DOHH2 (cell line): ENCODE measurements at regions not wholly inside any gene's neighbourhood (a gene's known extent, or its start where the extent isn't known, plus 50 kb on each side); places are given as distances from the start of the nearest gene placed in this dataset.

ENCODE experiments used
- H3F3A ChIP-seq: fragments of 200-600 bp; sonication (generic), shearing (Covaris generic); 2 replicates; pipeline ENCODE4 v1.6.0; 2016; ENCODE audit warnings: antibody characterized with exemption, mild to moderate bottlenecking; ENCODE audit not compliant: control insufficient read depth, insufficient read depth
- H3K27ac ChIP-seq: fragments of 200-600 bp; sonication (generic); 2 replicates; pipeline ENCODE4 v1.5.1; 2014; ENCODE audit warnings: low read depth, mild to moderate bottlenecking, low read length, moderate library complexity
- H3K27me3 ChIP-seq: fragments of 200-600 bp; sonication (generic); 2 replicates; pipeline ENCODE4 v1.6.1; 2014; ENCODE audit warnings: mild to moderate bottlenecking, low read length, mixed read lengths; ENCODE audit not compliant: control insufficient read depth
- H3K36me3 ChIP-seq: fragments of 200-600 bp; sonication (generic); 2 replicates; pipeline ENCODE4 v1.6.1; 2014; ENCODE audit warnings: mild to moderate bottlenecking, low read length, moderate library complexity, mixed read lengths; ENCODE audit not compliant: control insufficient read depth
- H3K4me1 ChIP-seq: fragments of 200-600 bp; sonication (generic); 2 replicates; pipeline ENCODE4 v1.6.1; 2014; ENCODE audit warnings: mild to moderate bottlenecking, low read length, mixed read lengths; ENCODE audit not compliant: control insufficient read depth
- H3K4me2 ChIP-seq: fragments of 200-600 bp; sonication (generic); 2 replicates; pipeline ENCODE4 v1.6.0; 2014; ENCODE audit warnings: mild to moderate bottlenecking, low read length, moderate library complexity
- H3K4me3 ChIP-seq: fragments of 200-600 bp; sonication (generic); 2 replicates; pipeline ENCODE4 v1.5.1; 2014; ENCODE audit warnings: mild to moderate bottlenecking, low read length, mixed read lengths
- H3K79me2 ChIP-seq: fragments of 200-600 bp; sonication (generic); 2 replicates; pipeline ENCODE4 v1.6.1; 2014; ENCODE audit warnings: mild to moderate bottlenecking, low read length, mixed read lengths; ENCODE audit not compliant: control insufficient read depth
- H3K9me2 ChIP-seq: fragments of 200-600 bp; sonication (generic); replicated peaks from 2 replicates; pipeline ENCODE4 v1.6.1; 2014; ENCODE audit warnings: mild to moderate bottlenecking, low read length, mixed read lengths; ENCODE audit not compliant: control insufficient read depth
- H3K9me3 ChIP-seq: fragments of 200-600 bp; sonication (generic); 2 replicates; pipeline ENCODE4 v1.6.1; 2014; ENCODE audit warnings: antibody characterized with exemption, low read length, mixed read lengths; ENCODE audit not compliant: control insufficient read depth, insufficient read depth
- H4K20me1 ChIP-seq: fragments of 200-600 bp; sonication (generic); 2 replicates; pipeline ENCODE4 v1.6.0; 2014; ENCODE audit warnings: low read depth, mild to moderate bottlenecking, antibody characterized with exemption, low read length, moderate library complexity; ENCODE audit not compliant: control insufficient read depth, insufficient read depth
- CTCF ChIP-seq: fragments of 200-600 bp; sonication (generic); IDR thresholded peaks from one replicate; pipeline ENCODE4 v1.5.1; 2014; ENCODE audit warnings: antibody characterized with exemption, mild to moderate bottlenecking, low read depth, low read length; ENCODE audit not compliant: poor library complexity, severe bottlenecking
- EZH2phosphoT487 ChIP-seq: fragments of 200-600 bp; sonication (generic); IDR thresholded peaks from 2 replicates; pipeline ENCODE4 v1.6.1; 2017; ENCODE audit warnings: borderline replicate concordance, mild to moderate bottlenecking, antibody characterized with exemption, low read length, moderate library complexity, mixed read lengths

GRCh38 chr4:10212901-10213300 is 96.3 kb upstream of the WDR1 start:
- H3K27ac ChIP-seq = no peak overlapping the region
- H3F3A ChIP-seq = no peaks in the 10 kb centered on the region
- H3K4me1 ChIP-seq = no peaks in the 10 kb centered on the region
- H3K27me3 ChIP-seq = no peaks in the 10 kb centered on the region
- H3K4me2 ChIP-seq = no peak overlapping the region
- H3K4me3 ChIP-seq = no peak overlapping the region
- H3K36me3 ChIP-seq = no peaks in the 10 kb centered on the region
- TF ChIP-seq EZH2phosphoT487 (no peak), CTCF (no peak)
- no peaks in the 10 kb centered on the region for H3K9me3 ChIP-seq
- H4K20me1 ChIP-seq = no peaks in the 10 kb centered on the region
- H3K79me2 ChIP-seq = no peaks in the 10 kb centered on the region
- no peaks in the 10 kb centered on the region for H3K9me2 ChIP-seq

DNA sequence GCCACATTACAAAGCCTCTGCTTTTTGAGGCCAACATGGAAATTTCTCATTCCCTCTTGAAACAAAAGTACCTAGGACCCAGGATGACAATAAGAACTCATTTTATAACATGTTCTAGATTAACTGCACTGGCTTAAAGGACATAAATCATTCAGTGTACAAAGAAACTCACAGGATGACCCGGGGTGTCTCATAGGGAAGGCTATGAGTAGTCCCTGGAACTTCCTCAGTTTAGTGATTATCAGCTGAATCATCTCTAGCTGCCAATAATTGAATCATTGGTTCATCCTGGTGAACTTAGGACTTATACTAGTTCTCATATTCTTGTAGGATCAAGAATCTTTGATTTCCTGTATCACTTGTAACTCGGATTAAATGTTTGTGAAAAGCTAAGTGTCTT is 95.8 kb upstream of the WDR1 start:
- Histone ChIP-seq H3K9me3 (no peaks in the 10 kb centered on the region), H4K20me1 (no peaks in the 10 kb centered on the region), H3K27me3 (no peaks in the 10 kb centered on the region), H3K9me2 (no peaks in the 10 kb centered on the region), H3K4me1 (no peaks in the 10 kb centered on the region), H3K27ac (no peak overlapping the region), H3K4me3 (no peak overlapping the region), H3K4me2 (no peak overlapping the region), H3K36me3 (no peaks in the 10 kb centered on the region), H3K79me2 (no peaks in the 10 kb centered on the region), H3F3A (no peaks in the 10 kb centered on the region)
- TF ChIP-seq EZH2phosphoT487 (no peak), CTCF (no peak)

DNA sequence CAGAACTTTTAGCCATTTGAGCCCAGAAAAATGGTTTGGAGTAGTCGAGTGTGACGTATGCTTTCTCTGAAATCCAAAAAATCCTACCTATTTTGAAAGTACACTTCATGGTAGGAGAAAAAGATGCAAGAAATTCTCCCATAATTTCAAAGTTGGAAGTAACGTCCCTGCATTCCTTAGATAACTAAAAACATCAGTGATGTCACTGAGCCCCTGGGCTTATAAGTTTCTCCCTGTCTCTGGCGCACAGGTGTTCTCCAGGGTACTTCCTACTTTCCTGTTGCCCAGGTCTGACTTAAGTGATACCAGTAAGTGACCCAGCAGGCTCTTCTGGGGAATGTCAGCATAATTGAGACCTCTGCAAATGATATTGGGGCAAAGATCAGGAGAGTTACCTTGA is 90.5 kb upstream of the WDR1 start:
- no peaks in the 10 kb centered on the region for H3K36me3 ChIP-seq
- no peaks in the 10 kb centered on the region for H3K27me3 ChIP-seq
- no peaks in the 10 kb centered on the region for H4K20me1 ChIP-seq
- H3K79me2 ChIP-seq = no peaks in the 10 kb centered on the region
- H3K9me3 ChIP-seq = no peaks in the 10 kb centered on the region
- TF ChIP-seq CTCF = no peak
- no peak for TF ChIP-seq EZH2phosphoT487
- H3K4me1 ChIP-seq = no peaks in the 10 kb centered on the region
- no peak overlapping the region for H3K4me3 ChIP-seq
- H3K27ac ChIP-seq = no peak overlapping the region
- H3K4me2 ChIP-seq = no peak overlapping the region
- H3F3A ChIP-seq = no peaks in the 10 kb centered on the region
- no peaks in the 10 kb centered on the region; the same call in 1 of the 2 replicates for H3K9me2 ChIP-seq

DNA sequence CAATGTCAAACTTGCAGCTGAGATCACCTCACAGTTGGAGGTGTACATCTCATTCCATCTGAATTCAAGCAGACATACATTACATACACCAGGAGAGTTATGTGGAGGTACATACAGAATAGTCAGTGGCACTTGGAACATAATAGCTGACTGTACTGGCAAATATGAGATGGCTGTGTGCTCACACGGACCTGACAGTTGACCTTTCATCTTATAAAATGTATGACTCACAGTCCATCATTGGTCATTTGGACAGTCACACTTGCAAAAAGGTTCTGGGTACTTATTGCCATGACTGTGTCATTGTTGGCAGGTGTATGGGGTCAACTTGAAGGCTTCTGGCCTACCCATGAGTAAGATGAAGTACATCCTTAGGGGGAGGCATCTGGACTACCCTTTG is 88.6 kb upstream of the WDR1 start:
- H4K20me1 ChIP-seq = no peaks in the 10 kb centered on the region
- no peaks in the 10 kb centered on the region for H3K27me3 ChIP-seq
- H3K9me3 ChIP-seq = no peaks in the 10 kb centered on the region
- no peaks in the 10 kb centered on the region for H3K4me1 ChIP-seq
- no peaks in the 10 kb centered on the region; the same call in 1 of the 2 replicates for H3K9me2 ChIP-seq
- no peaks in the 10 kb centered on the region for H3F3A ChIP-seq
- H3K27ac ChIP-seq = no peak overlapping the region
- H3K79me2 ChIP-seq = no peaks in the 10 kb centered on the region
- no peak overlapping the region for H3K4me2 ChIP-seq
- H3K4me3 ChIP-seq = no peak overlapping the region
- no peak for TF ChIP-seq EZH2phosphoT487
- TF ChIP-seq CTCF = no peak
- no peaks in the 10 kb centered on the region for H3K36me3 ChIP-seq
